SK-N-SH treated with all-trans-retinoic acid at 6 μM for 48 hours (cell line): ENCODE measurements at regions not wholly inside any gene's neighbourhood (a gene's known extent, or its start where the extent isn't known, plus 50 kb on each side); places are given as distances from the start of the nearest gene placed in this dataset.

ENCODE experiments used
- ATAC-seq: fragments of 200-7000 bp; cut with Tn5 transposase; 3 replicates; pipeline ENCODE4 v1.9.1; 2020; ENCODE audit warnings: mild to moderate bottlenecking, moderate library complexity
- BACH2 ChIP-seq: fragments of 250-450 bp; sonication (Bioruptor Pico); IDR thresholded peaks from 2 replicates; pipeline ENCODE4 v1.9.0; 2021; ENCODE audit warnings: mild to moderate bottlenecking, borderline replicate concordance
- CREB5 ChIP-seq: fragments of 250-450 bp; sonication (Bioruptor Pico); IDR thresholded peaks from 2 replicates; pipeline ENCODE4 v1.5.1; 2020; ENCODE audit warnings: low read depth, mild to moderate bottlenecking, moderate library complexity
- CSDC2 ChIP-seq: fragments of 250-450 bp; sonication (Bioruptor Pico); IDR thresholded peaks from 2 replicates; pipeline ENCODE4 v1.5.0; 2020; ENCODE audit warnings: mild to moderate bottlenecking, moderate library complexity
- CSRNP3 ChIP-seq: fragments of 250-450 bp; sonication (Bioruptor Pico); IDR thresholded peaks from 2 replicates; pipeline ENCODE4 v1.5.1; 2021; ENCODE audit warnings: mild to moderate bottlenecking, moderate library complexity
- ESRRG ChIP-seq: fragments of 250-450 bp; sonication (Bioruptor Pico); IDR thresholded peaks from 2 replicates; pipeline ENCODE4 v1.6.1; 2021; ENCODE audit warnings: mild to moderate bottlenecking
- GLIS3 ChIP-seq: fragments of 250-450 bp; sonication (Bioruptor Pico); IDR thresholded peaks from 2 replicates; pipeline ENCODE4 v1.5.0; 2020; ENCODE audit warnings: mild to moderate bottlenecking, moderate library complexity
- ISL1 ChIP-seq: fragments of 250-450 bp; sonication (Bioruptor Pico); IDR thresholded peaks from 2 replicates; pipeline ENCODE4 v2.1.2; 2022; ENCODE audit warnings: mild to moderate bottlenecking, moderate library complexity
- OSR1 ChIP-seq: fragments of 250-450 bp; sonication (Bioruptor Pico); IDR thresholded peaks from 2 replicates; pipeline ENCODE4 v1.8.0; 2022; ENCODE audit warnings: moderate library complexity, mild to moderate bottlenecking, inconsistent platforms
- PATZ1 ChIP-seq: fragments of 250-450 bp; sonication (Bioruptor Pico); IDR thresholded peaks from 2 replicates; pipeline ENCODE4 v1.8.0; 2020; ENCODE audit warnings: mild to moderate bottlenecking, moderate library complexity, borderline replicate concordance
- POU6F1 ChIP-seq: fragments of 250-450 bp; sonication (Bioruptor Pico); IDR thresholded peaks from 2 replicates; pipeline ENCODE4 v1.8.0; 2021; ENCODE audit warnings: low read depth, mild to moderate bottlenecking, moderate library complexity, borderline replicate concordance
- RARB ChIP-seq: fragments of 250-450 bp; sonication (Bioruptor Pico); IDR thresholded peaks from 2 replicates; pipeline ENCODE4 v1.8.0; 2021; ENCODE audit warnings: mild to moderate bottlenecking, moderate library complexity
- SNAI2 ChIP-seq: fragments of 250-450 bp; sonication (Bioruptor Pico); IDR thresholded peaks from 2 replicates; pipeline ENCODE4 v1.5.0; 2020; ENCODE audit warnings: mild to moderate bottlenecking, moderate library complexity
- TCF4 ChIP-seq: fragments of 250-450 bp; sonication (Bioruptor Pico); IDR thresholded peaks from 2 replicates; pipeline ENCODE4 v1.8.0; 2021; ENCODE audit warnings: mild to moderate bottlenecking, moderate library complexity, borderline replicate concordance
- TOX ChIP-seq: fragments of 250-450 bp; sonication (Bioruptor Pico); IDR thresholded peaks from 2 replicates; pipeline ENCODE4 v1.8.0; 2021; ENCODE audit warnings: mild to moderate bottlenecking, moderate library complexity, borderline replicate concordance
- TSHZ2 ChIP-seq: fragments of 250-450 bp; sonication (Bioruptor Pico); IDR thresholded peaks from 2 replicates; pipeline ENCODE4 v1.5.0; 2020; ENCODE audit warnings: mild to moderate bottlenecking, moderate library complexity
- ZC3H10 ChIP-seq: fragments of 250-450 bp; sonication (Bioruptor Pico); IDR thresholded peaks from 2 replicates; pipeline ENCODE4 v1.5.1; 2021; ENCODE audit warnings: mild to moderate bottlenecking, moderate library complexity
- ZFP3 ChIP-seq: fragments of 250-450 bp; sonication (Bioruptor Pico); IDR thresholded peaks from 2 replicates; pipeline ENCODE4 v1.5.0; 2020; ENCODE audit warnings: mild to moderate bottlenecking, moderate library complexity
- ZFP30 ChIP-seq: fragments of 450-650 bp; formaldehyde crosslinking; IDR thresholded peaks from 2 replicates; pipeline ENCODE4 v1.5.0; 2022; ENCODE audit warnings: mild to moderate bottlenecking, moderate library complexity
- ZNF565 ChIP-seq: fragments of 450-650 bp; formaldehyde crosslinking; conservative IDR thresholded peaks from 2 replicates; pipeline ENCODE4 v1.5.0; 2020; ENCODE audit warnings: low read depth, mild to moderate bottlenecking, moderate library complexity
- ZNF8 ChIP-seq: fragments of 450-650 bp; formaldehyde crosslinking; IDR thresholded peaks from 2 replicates; pipeline ENCODE4 v1.5.0; 2020; ENCODE audit warnings: mild to moderate bottlenecking, moderate library complexity

GRCh38 chr11:90309693-90310092, 86.8 kb upstream of the CHORDC1 start:
- no peak for ATAC-seq
- no peak for TF ChIP-seq TOX
- TF ChIP-seq ZNF565 (CRISPR knock-in tag): no peak
- no peak for TF ChIP-seq TCF4
- TF ChIP-seq ZFP30 (CRISPR knock-in tag): no peak
- TF ChIP-seq PATZ1 (CRISPR knock-in tag): no peak
- no peak for TF ChIP-seq ZC3H10 (CRISPR knock-in tag)
- no peak for TF ChIP-seq ISL1 (CRISPR knock-in tag)

GRCh38 chr11:90294526-90294925, 71.7 kb upstream of the CHORDC1 start:
- no peak for ATAC-seq
- TF ChIP-seq PATZ1 (CRISPR knock-in tag): no peak
- no peak for TF ChIP-seq POU6F1 (CRISPR knock-in tag)

GRCh38 chr11:90294091-90294490, 71.2 kb upstream of the CHORDC1 start:
- TF ChIP-seq POU6F1 (CRISPR knock-in tag) (no peak), ZNF565 (CRISPR knock-in tag) (no peak), OSR1 (CRISPR knock-in tag) (no peak), ZNF8 (CRISPR knock-in tag) (no peak), CSDC2 (CRISPR knock-in tag) (no peak), BACH2 (no peak), RARB (CRISPR knock-in tag) (no peak), ZC3H10 (CRISPR knock-in tag) (no peak), ZFP3 (CRISPR knock-in tag) (no peak), TSHZ2 (CRISPR knock-in tag) (no peak), SNAI2 (no peak), CREB5 (CRISPR knock-in tag) (no peak), CSRNP3 (CRISPR knock-in tag) (no peak), PATZ1 (CRISPR knock-in tag) (no peak), TOX (no peak), ZFP30 (CRISPR knock-in tag) (no peak), ESRRG (CRISPR knock-in tag) (no peak), GLIS3 (CRISPR knock-in tag) (no peak), ISL1 (CRISPR knock-in tag) (no peak)
- ATAC-seq: no peak
